KMS-11 (cell line): ENCODE measurements at regions not wholly inside any gene's neighbourhood (a gene's known extent, or its start where the extent isn't known, plus 50 kb on each side); places are given as distances from the start of the nearest gene placed in this dataset.

Experiments used
- H2AFZ ChIP-seq: fragments of 200-600 bp; sonication (generic); 2 replicates; pipeline ENCODE4 v1.6.1; 2016; ENCODE audit warnings: antibody characterized with exemption, mixed run types, low read depth
- H3K27ac ChIP-seq: fragments of 200-600 bp; sonication (generic); 2 replicates; pipeline ENCODE4 v1.6.1; 2016; ENCODE audit warnings: mild to moderate bottlenecking, mixed run types
- H3K27me3 ChIP-seq: fragments of 200-600 bp; sonication (generic); 2 replicates; pipeline ENCODE4 v1.6.1; 2017; ENCODE audit warnings: mild to moderate bottlenecking, low read depth, mixed run types, moderate library complexity; ENCODE audit not compliant: insufficient read depth
- H3K36me3 ChIP-seq: fragments of 200-600 bp; sonication (generic); 2 replicates; pipeline ENCODE4 v1.6.1; 2017; ENCODE audit warnings: mild to moderate bottlenecking, mixed run types; ENCODE audit not compliant: insufficient read depth
- H3K4me1 ChIP-seq: fragments of 200-600 bp; sonication (generic); 2 replicates; pipeline ENCODE4 v1.6.1; 2016; ENCODE audit warnings: mild to moderate bottlenecking, low read depth, mixed run types; ENCODE audit not compliant: poor library complexity, severe bottlenecking
- H3K4me2 ChIP-seq: fragments of 200-600 bp; sonication (generic); 2 replicates; pipeline ENCODE4 v1.7.0; 2016; ENCODE audit warnings: mild to moderate bottlenecking, mixed run types
- H3K4me3 ChIP-seq: fragments of 200-600 bp; sonication (generic); IDR thresholded peaks from 2 replicates; pipeline ENCODE4 v1.6.1; 2017; ENCODE audit warnings: low read depth, low read length, mixed read lengths; ENCODE audit not compliant: insufficient read depth
- H3K79me2 ChIP-seq: fragments of 200-600 bp; sonication (generic); 2 replicates; pipeline ENCODE4 v1.6.1; 2016; ENCODE audit warnings: low read depth, mixed run types; ENCODE audit not compliant: insufficient read depth
- H3K9ac ChIP-seq: fragments of 200-600 bp; sonication (generic); 2 replicates; pipeline ENCODE4 v1.6.1; 2016; ENCODE audit warnings: mild to moderate bottlenecking, mixed run types
- H4K20me1 ChIP-seq: fragments of 200-600 bp; sonication (generic); 2 replicates; pipeline ENCODE4 v1.6.1; 2016; ENCODE audit warnings: mild to moderate bottlenecking, mixed run types; ENCODE audit not compliant: insufficient read depth
- TF ChIP-seq, protein P1 (sequence below): fragments of 200-600 bp; sonication (generic); conservative IDR thresholded peaks from 2 replicates; pipeline ENCODE4 v1.6.1; 2017; ENCODE audit warnings: low read depth, mild to moderate bottlenecking, antibody characterized with exemption, low read length, moderate library complexity, mixed read lengths

DNA sequence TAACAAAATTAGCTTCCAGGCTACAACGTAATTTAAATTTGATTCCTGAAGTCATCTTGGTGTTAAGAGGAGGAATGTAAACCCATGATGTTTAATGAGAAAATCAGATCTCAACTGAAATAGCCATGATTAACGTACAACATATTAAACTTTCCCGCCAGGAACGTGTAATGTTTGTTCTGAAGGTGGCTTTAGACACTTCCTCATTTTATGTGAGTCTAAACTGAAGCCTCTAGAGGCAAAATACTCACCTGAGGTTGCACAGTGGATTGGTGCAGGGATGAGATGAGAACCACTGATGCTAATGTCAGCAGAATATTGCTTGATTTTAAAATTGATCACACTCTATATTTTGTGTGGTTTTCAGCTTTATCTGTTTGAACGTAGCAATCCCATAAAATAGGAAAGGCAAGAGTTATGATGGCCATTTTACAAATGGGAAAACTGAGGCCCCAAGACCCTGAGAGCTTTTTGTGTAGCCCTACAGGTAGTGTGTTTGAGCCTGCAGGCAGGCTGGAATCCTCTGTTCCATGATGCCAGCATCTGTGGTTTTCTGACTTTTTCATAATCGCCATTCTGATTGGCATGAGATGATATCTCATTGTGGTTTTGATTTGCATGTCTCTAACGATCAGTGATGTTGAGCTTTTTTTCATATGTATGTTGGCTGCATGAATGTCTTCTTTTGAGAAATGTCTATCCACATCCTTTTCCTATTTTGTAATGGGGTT is 243.7 kb upstream of the BMPER start:
- H3K4me1 ChIP-seq: no peaks in the 10 kb centered on the region
- no peaks in the 10 kb centered on the region for H4K20me1 ChIP-seq
- no peak overlapping the region for H3K4me3 ChIP-seq
- no peaks in the 10 kb centered on the region for H3K79me2 ChIP-seq
- no peaks in the 10 kb centered on the region for H3K36me3 ChIP-seq
- no peak overlapping the region for H3K4me2 ChIP-seq
- no peaks in the 10 kb centered on the region for H3K27me3 ChIP-seq
- H3K27ac ChIP-seq: no peak overlapping the region
- no peak overlapping the region for H2AFZ ChIP-seq
- TF ChIP-seq, protein P1, sequence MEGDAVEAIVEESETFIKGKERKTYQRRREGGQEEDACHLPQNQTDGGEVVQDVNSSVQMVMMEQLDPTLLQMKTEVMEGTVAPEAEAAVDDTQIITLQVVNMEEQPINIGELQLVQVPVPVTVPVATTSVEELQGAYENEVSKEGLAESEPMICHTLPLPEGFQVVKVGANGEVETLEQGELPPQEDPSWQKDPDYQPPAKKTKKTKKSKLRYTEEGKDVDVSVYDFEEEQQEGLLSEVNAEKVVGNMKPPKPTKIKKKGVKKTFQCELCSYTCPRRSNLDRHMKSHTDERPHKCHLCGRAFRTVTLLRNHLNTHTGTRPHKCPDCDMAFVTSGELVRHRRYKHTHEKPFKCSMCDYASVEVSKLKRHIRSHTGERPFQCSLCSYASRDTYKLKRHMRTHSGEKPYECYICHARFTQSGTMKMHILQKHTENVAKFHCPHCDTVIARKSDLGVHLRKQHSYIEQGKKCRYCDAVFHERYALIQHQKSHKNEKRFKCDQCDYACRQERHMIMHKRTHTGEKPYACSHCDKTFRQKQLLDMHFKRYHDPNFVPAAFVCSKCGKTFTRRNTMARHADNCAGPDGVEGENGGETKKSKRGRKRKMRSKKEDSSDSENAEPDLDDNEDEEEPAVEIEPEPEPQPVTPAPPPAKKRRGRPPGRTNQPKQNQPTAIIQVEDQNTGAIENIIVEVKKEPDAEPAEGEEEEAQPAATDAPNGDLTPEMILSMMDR: no peak
- no peak overlapping the region for H3K9ac ChIP-seq

DNA sequence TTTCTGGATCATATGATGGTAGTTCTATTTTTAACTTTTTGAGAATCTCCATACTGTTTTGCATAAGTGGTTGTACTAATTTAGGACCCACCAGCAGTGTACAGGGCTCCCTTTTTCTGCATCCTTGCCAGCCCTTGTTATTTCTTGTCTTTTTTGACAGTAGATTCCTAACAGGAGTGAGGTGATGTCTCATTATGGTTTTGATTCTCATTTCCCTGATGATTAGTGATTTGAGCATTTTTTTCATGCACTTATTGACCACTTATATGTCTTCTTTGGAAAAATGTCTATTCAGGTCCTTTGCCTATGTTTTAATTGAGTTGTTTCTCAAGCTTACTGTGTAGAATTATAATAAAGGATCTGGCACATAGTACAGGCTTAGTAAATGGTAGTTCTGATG is 238.8 kb upstream of the BMPER start:
- Histone ChIP-seq H3K4me1 (no peaks in the 10 kb centered on the region), H2AFZ (no peak overlapping the region), H4K20me1 (no peaks in the 10 kb centered on the region), H3K4me2 (no peak overlapping the region), H3K27ac (no peak overlapping the region), H3K36me3 (no peaks in the 10 kb centered on the region), H3K79me2 (no peaks in the 10 kb centered on the region), H3K9ac (no peak overlapping the region), H3K27me3 (no peaks in the 10 kb centered on the region), H3K4me3 (no peak overlapping the region)
- TF ChIP-seq, protein P1: no peak

DNA sequence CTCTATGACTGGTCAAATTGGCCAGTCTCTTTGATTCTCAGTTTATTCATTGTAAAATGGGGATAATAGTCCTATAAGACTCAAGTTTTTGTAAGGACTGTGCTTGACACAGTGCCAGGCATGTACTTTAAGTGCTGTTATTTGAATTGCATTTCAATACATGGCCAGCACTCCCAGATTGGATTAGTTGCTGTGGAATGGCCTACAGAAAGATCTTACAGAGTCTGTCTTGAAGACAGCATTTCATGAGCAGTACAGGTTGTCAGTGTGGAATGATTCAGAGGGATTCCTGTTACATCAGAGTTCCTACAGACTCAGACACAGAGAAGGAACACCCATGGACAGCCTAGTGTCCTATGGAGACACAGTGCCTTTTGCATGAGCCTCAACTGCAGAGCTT is 238.1 kb upstream of the BMPER start:
- Histone ChIP-seq H4K20me1 (no peaks in the 10 kb centered on the region), H3K36me3 (no peaks in the 10 kb centered on the region), H3K79me2 (no peaks in the 10 kb centered on the region), H3K4me3 (no peak overlapping the region), H3K4me1 (no peaks in the 10 kb centered on the region), H3K27me3 (no peaks in the 10 kb centered on the region), H3K27ac (no peak overlapping the region), H3K4me2 (no peak overlapping the region), H3K9ac (no peak overlapping the region), H2AFZ (no peak overlapping the region)
- TF ChIP-seq, protein P1: no peak

DNA sequence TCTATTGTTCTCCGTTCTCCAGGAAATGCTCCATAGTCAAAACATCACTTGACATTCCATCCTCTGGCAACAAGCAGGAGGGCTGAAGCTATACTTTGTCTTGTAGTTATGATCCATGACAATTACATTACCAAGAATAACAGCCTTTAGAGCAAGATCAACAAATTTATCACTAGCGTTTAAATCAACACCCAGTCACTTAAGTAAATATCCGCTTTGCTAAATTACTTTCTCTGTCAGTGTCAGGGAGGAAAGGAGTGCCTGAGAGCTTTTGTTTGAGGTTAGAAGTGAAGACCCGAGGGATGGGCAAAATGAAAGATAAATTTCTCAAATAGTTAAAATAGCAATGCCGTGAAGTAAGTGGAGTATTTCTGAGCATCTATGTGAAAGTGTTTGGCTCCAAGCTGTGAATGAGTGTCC is 236.1 kb upstream of the BMPER start:
- Histone ChIP-seq H3K9ac (no peak overlapping the region), H3K4me2 (no peak overlapping the region), H3K36me3 (no peaks in the 10 kb centered on the region), H3K27ac (no peak overlapping the region), H3K79me2 (no peaks in the 10 kb centered on the region), H3K4me3 (no peak overlapping the region), H3K4me1 (no peaks in the 10 kb centered on the region), H3K27me3 (no peaks in the 10 kb centered on the region), H2AFZ (no peak overlapping the region), H4K20me1 (no peaks in the 10 kb centered on the region)
- TF ChIP-seq, protein P1: no peak
